Fibroblast of villous mesenchyme (primary cell): ENCODE measurements at regions not wholly inside any gene's neighbourhood (a gene's known extent, or its start where the extent isn't known, plus 50 kb on each side); places are given as distances from the start of the nearest gene placed in this dataset.

ENCODE experiments used
- DNase-seq: peaks from one replicate; pipeline ENCODE4 v3.0.0-alpha.2; 2010; ENCODE audit warnings: low read depth
- H3K4me3 ChIP-seq: 2 replicates; pipeline ENCODE4 v1.5.1; 2011; ENCODE audit warnings: low read depth, mild to moderate bottlenecking, low read length
- CTCF ChIP-seq: IDR thresholded peaks from 2 replicates; pipeline ENCODE4 v1.5.1; 2012; ENCODE audit warnings: low read depth, mild to moderate bottlenecking, low read length; ENCODE audit not compliant: insufficient read depth

GRCh38 chr6:169069356-169069755, 184.3 kb downstream of the THBS2 start:
- H3K4me3 ChIP-seq = no peak overlapping the region
- no peak for TF ChIP-seq CTCF
- no peak for DNase-seq

- no peak overlapping the region for H3K4me3 ChIP-seq
- no peak for TF ChIP-seq CTCF
- no peak for DNase-seq
Observed at GRCh38 chr6:169064194-169064593, 189.5 kb downstream of the THBS2 start.

GRCh38 chr6:169062272-169062671, 191.4 kb downstream of the THBS2 start:
- H3K4me3 ChIP-seq = no peak overlapping the region
- no peak for TF ChIP-seq CTCF
- DNase-seq = no peak

GRCh38 chr6:169058634-169059033, 195.0 kb downstream of the THBS2 start:
- TF ChIP-seq CTCF = no peak
- no peak overlapping the region for H3K4me3 ChIP-seq
- DNase-seq = no peak

DNA sequence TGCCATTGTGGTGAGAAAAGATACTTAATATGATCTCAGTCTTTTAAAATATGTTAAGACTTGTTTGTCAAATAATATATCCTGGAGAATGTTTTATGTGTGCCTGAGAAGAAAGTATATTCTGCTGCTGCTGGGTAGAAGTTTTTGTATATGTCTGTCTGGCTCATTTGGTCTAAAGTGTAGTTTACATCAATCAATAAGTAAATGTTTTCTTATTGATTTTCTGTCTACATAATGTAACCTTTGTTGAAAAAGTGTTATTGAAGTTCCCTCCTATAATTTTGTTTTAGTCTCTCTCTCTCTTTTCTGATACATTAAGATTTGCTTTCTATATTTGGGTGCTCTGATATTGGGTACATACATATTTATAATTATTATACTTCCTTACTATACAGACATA, 201.2 kb downstream of the THBS2 start:
- TF ChIP-seq CTCF = no peak
- DNase-seq = no peak
- H3K4me3 ChIP-seq = no peak overlapping the region

GRCh38 chr6:169051371-169051770, 202.3 kb downstream of the THBS2 start:
- no peak for TF ChIP-seq CTCF
- no peak for DNase-seq
- no peak overlapping the region for H3K4me3 ChIP-seq

DNA sequence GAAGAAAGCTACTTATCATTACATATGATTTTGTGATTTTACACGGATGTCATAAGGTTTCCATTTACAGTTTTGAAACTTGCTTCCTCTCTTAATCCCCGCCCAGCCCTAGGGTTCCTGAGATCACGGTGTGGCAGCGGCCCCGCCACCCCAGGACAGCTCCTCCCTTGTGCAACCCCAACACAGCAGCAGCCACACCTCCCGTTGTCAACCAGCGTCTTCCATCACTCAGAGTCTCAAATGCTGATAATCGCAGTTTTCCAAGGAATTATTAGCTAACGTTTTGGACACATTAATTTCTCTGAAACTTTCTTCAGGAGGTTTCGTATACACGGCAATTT, 204.8 kb downstream of the THBS2 start:
- no peak overlapping the region for H3K4me3 ChIP-seq
- TF ChIP-seq CTCF = no peak
- no peak for DNase-seq
